Hepatocyte (in vitro differentiated cells): ENCODE measurements at regions not wholly inside any gene's neighbourhood (a gene's known extent, or its start where the extent isn't known, plus 50 kb on each side); places are given as distances from the start of the nearest gene placed in this dataset.

ENCODE experiments used
- EZH2 ChIP-seq: fragments of 200-600 bp; sonication (generic); IDR thresholded peaks from 2 replicates; pipeline ENCODE4 v1.6.1; 2016; ENCODE audit warnings: antibody characterized with exemption, mild to moderate bottlenecking, borderline replicate concordance
- EZH2phosphoT487 ChIP-seq: fragments of 200-600 bp; sonication (generic); IDR thresholded peaks from one replicate; pipeline ENCODE4 v1.6.1; 2018; ENCODE audit warnings: antibody characterized with exemption, mild to moderate bottlenecking, low read depth, moderate library complexity; ENCODE audit not compliant: unreplicated experiment, severe bottlenecking
- TF ChIP-seq, protein P1 (sequence below): fragments of 200-600 bp; sonication (generic); IDR thresholded peaks from 2 replicates; pipeline ENCODE4 v1.5.1; 2016; ENCODE audit warnings: antibody characterized with exemption, mild to moderate bottlenecking; ENCODE audit not compliant: poor library complexity

DNA sequence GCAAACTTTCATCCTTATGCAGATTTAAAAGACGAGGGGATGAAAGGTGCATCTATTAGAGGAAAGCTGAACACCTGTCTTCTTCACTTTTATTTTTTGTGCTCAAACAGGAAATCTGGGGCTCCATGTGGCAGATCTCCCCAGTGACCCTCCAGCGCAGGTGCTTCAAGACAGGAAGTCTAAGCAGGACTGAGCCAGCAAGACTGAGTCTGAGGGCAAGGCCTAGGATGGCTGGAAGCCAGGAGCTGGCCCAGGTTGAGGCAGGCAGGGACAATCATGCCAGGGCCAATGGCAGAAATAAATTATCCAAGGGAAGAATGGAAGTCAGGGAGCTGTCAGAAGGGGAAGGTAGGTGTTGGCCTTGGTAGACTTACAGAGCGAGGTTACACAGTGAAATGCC, 101.1 kb upstream of the SPON1 start:
- TF ChIP-seq, protein P1, sequence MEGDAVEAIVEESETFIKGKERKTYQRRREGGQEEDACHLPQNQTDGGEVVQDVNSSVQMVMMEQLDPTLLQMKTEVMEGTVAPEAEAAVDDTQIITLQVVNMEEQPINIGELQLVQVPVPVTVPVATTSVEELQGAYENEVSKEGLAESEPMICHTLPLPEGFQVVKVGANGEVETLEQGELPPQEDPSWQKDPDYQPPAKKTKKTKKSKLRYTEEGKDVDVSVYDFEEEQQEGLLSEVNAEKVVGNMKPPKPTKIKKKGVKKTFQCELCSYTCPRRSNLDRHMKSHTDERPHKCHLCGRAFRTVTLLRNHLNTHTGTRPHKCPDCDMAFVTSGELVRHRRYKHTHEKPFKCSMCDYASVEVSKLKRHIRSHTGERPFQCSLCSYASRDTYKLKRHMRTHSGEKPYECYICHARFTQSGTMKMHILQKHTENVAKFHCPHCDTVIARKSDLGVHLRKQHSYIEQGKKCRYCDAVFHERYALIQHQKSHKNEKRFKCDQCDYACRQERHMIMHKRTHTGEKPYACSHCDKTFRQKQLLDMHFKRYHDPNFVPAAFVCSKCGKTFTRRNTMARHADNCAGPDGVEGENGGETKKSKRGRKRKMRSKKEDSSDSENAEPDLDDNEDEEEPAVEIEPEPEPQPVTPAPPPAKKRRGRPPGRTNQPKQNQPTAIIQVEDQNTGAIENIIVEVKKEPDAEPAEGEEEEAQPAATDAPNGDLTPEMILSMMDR, result no peak
- no peak for TF ChIP-seq EZH2
- TF ChIP-seq EZH2phosphoT487, result no peak
